Gastroesophageal sphincter (tissue), 4 donors: ENCODE measurements at regions not wholly inside any gene's neighbourhood (a gene's known extent, or its start where the extent isn't known, plus 50 kb on each side); places are given as distances from the start of the nearest gene placed in this dataset.

Experiments
- ATAC-seq: fragments of 150-250 bp; one replicate; pipeline ENCODE4 v1.9.1; 2016; ENCODE audit warnings: mild to moderate bottlenecking, moderate library complexity
- H3K27ac ChIP-seq, 4 donors: fragments of 200-600 bp; sonication (generic) in 3 of 4; 1 replicate in 3 of 4; 2 replicates in 1 of 4; pipeline ENCODE4 v1.5.1; 2016 to 2019
- H3K27me3 ChIP-seq: fragments of 200-600 bp; sonication (generic); one replicate; pipeline ENCODE4 v1.5.1; 2019
- H3K36me3 ChIP-seq, 2 donors: fragments of 200-600 bp; sonication (generic); one replicate each; pipeline ENCODE4 v1.5.1; 2019; ENCODE audit warnings: control low read depth in 1 of 2
- H3K4me1 ChIP-seq, 3 donors: fragments of 200-600 bp; sonication (generic); 1 replicate in 2 of 3; 2 replicates in 1 of 3; pipeline ENCODE4 v1.5.1; 2016 to 2019; ENCODE audit warnings: control low read depth in 2 of 3
- H3K4me3 ChIP-seq, 2 donors: fragments of 200-600 bp; sonication (generic); one replicate each; pipeline ENCODE4 v1.5.1; 2019; ENCODE audit warnings: mild to moderate bottlenecking in 1 of 2, moderate library complexity in 1 of 2
- H3K9me3 ChIP-seq, 3 donors: fragments of 200-600 bp; sonication (generic); one replicate each; pipeline ENCODE4 v1.5.1; 2017 to 2019; ENCODE audit warnings: control low read depth in 2 of 3
- CTCF ChIP-seq, 4 experiments: fragments of 200-600 bp in 2 of 4; fragments of 450-650 bp in 2 of 4; sonication (generic) in 1 of 4; IDR thresholded peaks; one replicate each; pipeline ENCODE4 v1.5.1; 2017 to 2019; ENCODE audit warnings: antibody characterized with exemption in 4 of 4, mild to moderate bottlenecking in 2 of 4, moderate library complexity in 2 of 4
- EP300 ChIP-seq: sonication (generic); formaldehyde crosslinking; IDR thresholded peaks from one replicate; pipeline ENCODE4 v1.6.1; 2017; ENCODE audit warnings: antibody characterized with exemption, mild to moderate bottlenecking
- POLR2A ChIP-seq, 2 donors: fragments of 450-650 bp; IDR thresholded peaks; one replicate each; pipeline ENCODE4 v1.6.1; 2017; ENCODE audit warnings: antibody characterized with exemption in 2 of 2, mild to moderate bottlenecking in 2 of 2, moderate library complexity in 1 of 2
- POLR2AphosphoS5 ChIP-seq: sonication (generic); formaldehyde crosslinking; IDR thresholded peaks from one replicate; pipeline ENCODE4 v1.6.1; 2017; ENCODE audit warnings: antibody characterized with exemption
- WGBS, 2 donors: methylation state at CpG; one replicate each; pipeline ENCODE4 v1.1.5; 2018; ENCODE audit warnings: low coverage in 1 of 2; 5-methylcytosine and 5-hydroxymethylcytosine counted together

DNA sequence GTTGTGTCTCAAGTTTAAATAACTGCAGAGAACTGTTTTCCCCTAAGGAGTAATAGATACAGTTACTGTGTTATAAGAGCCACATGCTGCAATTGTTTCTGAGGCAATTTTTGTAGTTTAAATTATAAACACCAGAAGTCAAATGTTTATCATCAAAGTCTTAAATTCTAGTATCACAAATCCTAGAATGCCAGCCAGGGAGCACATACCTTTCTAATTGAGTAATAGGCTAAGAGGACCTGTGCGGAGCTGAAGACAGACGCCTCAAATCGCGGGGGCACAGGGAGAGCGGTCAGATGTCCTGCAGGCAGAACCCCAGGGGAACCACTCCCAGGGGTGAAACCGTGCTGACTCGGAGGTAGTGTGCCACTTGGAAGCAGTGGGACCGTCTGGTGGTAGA lies 65.2 kb upstream of the TNFRSF19 start:
- no peak overlapping the region for H3K4me3 ChIP-seq
- 24 to 41% methylated on average over 6 to 8 of the region's 8 CpGs for WGBS, 2 donors
- H3K36me3 ChIP-seq: no peaks in the 10 kb centered on the region
- H3K4me1 ChIP-seq: peaks cover 0 to 36% (median 7%) of the 10 kb centered on the region in 3 donors
- ATAC-seq: no peak
- no peaks in the 10 kb centered on the region for H3K27me3 ChIP-seq
- TF ChIP-seq EP300 (no peak), POLR2AphosphoS5 (peak; percentile 19), POLR2A (IDR thresholded peaks at IDR 0.05) (no peak), CTCF (IDR thresholded peaks at IDR 0.05) (no peak)
- no peaks in the 10 kb centered on the region for H3K9me3 ChIP-seq
- H3K27ac ChIP-seq: peak overlapping the region in 3 of 4 donors; percentile 51 to 65 (median 64)

- H3K27ac ChIP-seq: peak overlapping the region in 3 of 4 donors; percentile 49 to 65 (median 63)
These were observed 64.0 kb upstream of the TNFRSF19 start for GRCh38 chr13:23506071-23506806.

DNA sequence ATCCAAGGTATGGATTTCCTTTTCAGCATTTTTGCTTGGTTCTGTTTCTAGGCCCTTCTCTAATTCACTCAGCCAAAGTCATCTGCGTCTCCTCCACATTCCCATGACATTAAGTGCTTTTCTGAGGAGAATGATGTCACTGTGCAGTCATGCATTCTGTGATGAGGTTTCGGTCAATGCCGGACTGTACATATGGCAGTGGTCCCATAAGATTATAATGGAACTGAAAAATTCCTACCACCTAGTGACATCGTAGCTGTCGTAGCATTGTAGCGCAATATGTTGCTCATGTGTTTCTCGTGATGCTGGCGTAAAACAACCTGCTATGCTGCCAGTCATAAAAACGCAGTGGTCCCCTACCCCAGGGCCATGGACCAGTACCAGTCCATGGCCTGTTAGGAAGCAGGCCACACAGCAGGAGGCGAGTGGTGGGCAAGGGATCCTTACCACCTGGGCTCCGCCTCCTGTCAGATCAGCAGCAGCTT lies 63.4 kb upstream of the TNFRSF19 start:
- no peak for TF ChIP-seq CTCF (IDR thresholded peaks at IDR 0.05)
- peak; percentile 26 for TF ChIP-seq POLR2AphosphoS5
- TF ChIP-seq EP300: no peak
- TF ChIP-seq POLR2A (IDR thresholded peaks at IDR 0.05): no peak
- no peak overlapping the region for H3K4me3 ChIP-seq
- H3K4me1 ChIP-seq: peaks cover 0 to 28% (median 7%) of the 10 kb centered on the region in 3 donors
- no peaks in the 10 kb centered on the region for H3K36me3 ChIP-seq
- ATAC-seq: no peak
- H3K9me3 ChIP-seq: no peaks in the 10 kb centered on the region
- no peaks in the 10 kb centered on the region for H3K27me3 ChIP-seq
- peak overlapping the region in 3 of 4 donors; percentile 49 to 65 (median 63) for H3K27ac ChIP-seq
- WGBS, 2 donors: 71% methylated on average over 11 of the region's 11 CpGs

More at GRCh38 chr13:23506071-23506806, 64.0 kb upstream of the TNFRSF19 start:
- no peaks in the 10 kb centered on the region for H3K9me3 ChIP-seq
- H3K4me3 ChIP-seq: no peak overlapping the region
- H3K4me1 ChIP-seq: peaks cover 0 to 28% (median 7%) of the 10 kb centered on the region in 3 donors
- WGBS, 2 donors: 33 to 51% methylated on average over 1 to 7 of the region's 8 CpGs
- H3K27me3 ChIP-seq: no peaks in the 10 kb centered on the region
- no peaks in the 10 kb centered on the region for H3K36me3 ChIP-seq
- TF ChIP-seq CTCF (IDR thresholded peaks at IDR 0.05): no peak
- TF ChIP-seq EP300: no peak
- TF ChIP-seq POLR2AphosphoS5: no peak
- no peak for TF ChIP-seq POLR2A (IDR thresholded peaks at IDR 0.05)
- ATAC-seq: no peak

DNA sequence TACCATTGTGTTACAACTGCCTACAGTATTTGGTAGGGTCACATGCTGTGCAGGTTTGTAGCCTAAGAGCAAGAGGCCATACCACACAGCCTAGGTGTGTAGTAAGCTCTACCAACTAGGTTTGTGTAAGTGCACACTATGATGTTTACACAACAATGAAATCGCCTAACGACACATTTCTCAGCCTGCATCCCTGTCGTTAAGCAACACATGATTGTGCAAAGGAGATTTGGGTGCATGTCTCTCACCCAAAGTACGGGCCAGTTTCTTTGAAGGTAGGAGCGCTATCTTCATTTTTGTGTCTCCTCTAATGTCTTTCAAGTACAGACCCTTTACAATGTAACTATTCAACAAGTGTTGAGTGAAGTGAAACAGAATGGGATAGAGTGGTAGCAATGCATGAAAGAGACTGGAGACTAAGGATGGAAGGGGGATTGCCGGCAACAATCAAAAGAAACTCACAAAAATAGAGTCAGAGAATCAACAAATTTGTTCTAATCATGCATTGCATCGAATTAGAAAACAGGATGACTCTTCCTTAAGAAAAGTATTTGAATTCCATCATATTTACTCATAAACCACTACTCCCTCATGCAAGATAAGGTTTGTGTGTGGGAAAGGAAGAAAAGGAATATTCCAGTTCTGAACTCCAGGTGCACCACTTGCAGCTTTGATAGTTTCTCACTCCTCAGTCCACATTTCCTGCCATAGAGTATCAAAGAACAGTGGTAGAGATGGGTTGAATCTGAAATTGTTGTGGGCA lies 60.2 kb upstream of the TNFRSF19 start:
- no peaks in the 10 kb centered on the region for H3K36me3 ChIP-seq
- H3K9me3 ChIP-seq: no peaks in the 10 kb centered on the region
- no peak overlapping the region for H3K4me3 ChIP-seq
- H3K27me3 ChIP-seq: no peaks in the 10 kb centered on the region
- H3K27ac ChIP-seq: no peak overlapping the region
- H3K4me1 ChIP-seq: peaks cover 0 to 17% (median 3%) of the 10 kb centered on the region in 3 donors
- no peak for TF ChIP-seq CTCF (IDR thresholded peaks at IDR 0.05)
- TF ChIP-seq EP300: no peak
- TF ChIP-seq POLR2AphosphoS5: no peak
- TF ChIP-seq POLR2A (IDR thresholded peaks at IDR 0.05): no peak
- 89 to 98% methylated on average over 6 to 7 of the region's 7 CpGs for WGBS, 2 donors
- no peak for ATAC-seq
